ENCODE measurements at regions not wholly inside any gene's neighbourhood (a gene's known extent, or its start where the extent isn't known, plus 50 kb on each side); places are given as distances from the start of the nearest gene placed in this dataset.

- DNase-seq (ENCODE audit: low spot score), result no peak
These were observed 244.2 kb downstream of the NHLRC3 start for GRCh38 chr13:39282400-39282972.

DNA sequence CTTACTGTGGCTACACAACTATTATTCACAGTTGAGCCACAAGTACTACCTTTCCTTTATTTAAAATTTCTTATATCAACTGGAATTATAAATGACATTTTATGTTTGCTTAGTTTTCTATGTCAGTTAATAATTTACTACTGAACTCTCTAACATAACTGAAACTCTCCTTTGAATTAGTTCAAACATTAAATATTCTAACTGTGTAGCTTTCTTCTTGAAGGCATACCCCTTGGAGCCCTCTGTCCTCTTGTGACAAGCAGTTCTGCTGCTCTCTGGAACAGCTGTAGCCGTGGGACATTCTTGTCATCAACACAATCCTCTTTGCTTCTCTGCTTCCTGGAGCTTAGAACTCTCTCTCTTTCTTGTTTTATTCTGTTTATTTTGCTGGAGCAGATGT lies 244.8 kb downstream of the NHLRC3 start:
- no peak for DNase-seq (ENCODE audit: low spot score)

GRCh38 chr13:39284801-39285388 lies 246.6 kb downstream of the NHLRC3 start:
- no peak for DNase-seq (ENCODE audit: low spot score)

All from SK-N-DZ (cell line).